Activated B cell treated with CpG ODN at 0.5 μM for 24 hours (primary cell): ENCODE measurements at regions not wholly inside any gene's neighbourhood (a gene's known extent, or its start where the extent isn't known, plus 50 kb on each side); places are given as distances from the start of the nearest gene placed in this dataset.

Experiments
- ATAC-seq: fragments of 200-7000 bp; cut with Tn5 transposase; one replicate; pipeline ENCODE4 v1.10.0; 2021; ENCODE audit warnings: low read depth, mild to moderate bottlenecking, moderate library complexity
- CTCF ChIA-PET: fragments of 350-600 bp; sonication (Branson Sonifier 250); formaldehyde crosslinking; loops from one replicate; lab custom pipeline; 2021; ENCODE audit warnings: antibody characterized with exemption; lab: Charles Lee
- POLR2A ChIA-PET: fragments of 350-600 bp; sonication (Branson Sonifier 250); formaldehyde crosslinking; loops from one replicate; lab custom pipeline; 2021; ENCODE audit warnings: antibody characterized with exemption; lab: Charles Lee
- DNase-seq: peaks from one replicate; pipeline ENCODE4 v3.0.0; 2022
- H3K27ac Mint-ChIP-seq: one replicate; pipeline ENCODE4 v1.8.0; 2020; ENCODE audit warnings: mixed read lengths
- H3K27me3 Mint-ChIP-seq: one replicate; pipeline ENCODE4 v1.8.0; 2021; ENCODE audit warnings: mixed read lengths
- H3K36me3 Mint-ChIP-seq: one replicate; pipeline ENCODE4 v1.8.0; 2021; ENCODE audit warnings: low read depth, mixed read lengths
- H3K4me1 Mint-ChIP-seq: one replicate; pipeline ENCODE4 v1.8.0; 2021; ENCODE audit warnings: mixed read lengths
- H3K4me3 Mint-ChIP-seq: one replicate; pipeline ENCODE4 v1.8.0; 2020; ENCODE audit warnings: mild to moderate bottlenecking, mixed read lengths
- H3K9me3 Mint-ChIP-seq: one replicate; pipeline ENCODE4 v1.8.0; 2020; ENCODE audit warnings: mixed read lengths
- intact Hi-C: fragments of 100-400 bp; cut with micrococcal nuclease; formaldehyde crosslinking; loops from one replicate; pipeline ENCODE4 v1.15.1; 2024
- TF ChIP-seq, protein P1 (sequence below): fragments of 200-600 bp; IDR thresholded peaks from one replicate; pipeline ENCODE4 v1.8.0; 2022; ENCODE audit warnings: antibody characterized with exemption, mild to moderate bottlenecking

DNA sequence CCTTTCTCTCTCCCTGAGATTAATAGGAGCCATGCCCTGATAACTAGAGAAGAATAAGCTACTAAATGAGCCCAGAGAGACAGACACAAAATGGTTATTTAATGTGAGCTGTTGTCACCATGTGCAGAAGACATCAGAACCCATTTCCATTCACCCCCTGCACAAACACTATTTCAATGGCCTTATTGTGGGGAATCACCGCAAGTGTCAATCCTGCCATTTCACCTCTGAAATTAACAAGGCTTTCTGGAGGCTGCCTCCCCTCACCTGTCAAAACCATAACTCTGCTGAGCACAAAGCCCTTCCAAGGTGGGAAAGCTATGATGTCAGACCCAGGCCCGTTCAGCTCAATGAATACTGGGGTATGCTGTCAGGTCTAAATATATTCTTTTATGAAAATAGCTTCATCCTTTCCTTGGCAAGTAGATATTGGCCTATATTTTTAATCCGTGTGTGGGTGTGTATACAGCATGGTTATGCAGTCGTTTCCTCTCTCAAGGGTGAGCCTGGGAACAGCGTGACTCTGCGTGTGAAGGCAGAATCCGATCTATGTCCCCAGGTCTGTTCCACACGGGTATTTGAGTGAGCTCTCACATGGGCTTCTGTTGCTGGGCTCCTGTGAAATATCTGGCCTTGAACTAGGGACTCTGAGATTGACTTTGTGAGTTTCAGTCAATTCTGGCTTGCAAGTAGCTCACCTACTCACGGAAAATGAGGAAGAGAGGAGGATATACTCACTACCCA lies 266.3 kb downstream of the FBXW7 start:
- no peak for DNase-seq
- Mint-ChIP-seq H3K4me3 (no peak overlapping the region), H3K4me1 (no peaks in the 10 kb centered on the region), H3K27ac (no peak overlapping the region), H3K9me3 (no peaks in the 10 kb centered on the region), H3K36me3 (no peaks in the 10 kb centered on the region), H3K27me3 (peaks cover 7% of the 10 kb centered on the region)
- ChIA-PET POLR2A (interaction anchor here (0.6 kb wide), 1 partner anchor 366 kb away, joined by 12 read pairs; no protein-coding TSS in a partner anchor), CTCF (no interaction called here)
- ATAC-seq = no peak
- TF ChIP-seq, protein P1, sequence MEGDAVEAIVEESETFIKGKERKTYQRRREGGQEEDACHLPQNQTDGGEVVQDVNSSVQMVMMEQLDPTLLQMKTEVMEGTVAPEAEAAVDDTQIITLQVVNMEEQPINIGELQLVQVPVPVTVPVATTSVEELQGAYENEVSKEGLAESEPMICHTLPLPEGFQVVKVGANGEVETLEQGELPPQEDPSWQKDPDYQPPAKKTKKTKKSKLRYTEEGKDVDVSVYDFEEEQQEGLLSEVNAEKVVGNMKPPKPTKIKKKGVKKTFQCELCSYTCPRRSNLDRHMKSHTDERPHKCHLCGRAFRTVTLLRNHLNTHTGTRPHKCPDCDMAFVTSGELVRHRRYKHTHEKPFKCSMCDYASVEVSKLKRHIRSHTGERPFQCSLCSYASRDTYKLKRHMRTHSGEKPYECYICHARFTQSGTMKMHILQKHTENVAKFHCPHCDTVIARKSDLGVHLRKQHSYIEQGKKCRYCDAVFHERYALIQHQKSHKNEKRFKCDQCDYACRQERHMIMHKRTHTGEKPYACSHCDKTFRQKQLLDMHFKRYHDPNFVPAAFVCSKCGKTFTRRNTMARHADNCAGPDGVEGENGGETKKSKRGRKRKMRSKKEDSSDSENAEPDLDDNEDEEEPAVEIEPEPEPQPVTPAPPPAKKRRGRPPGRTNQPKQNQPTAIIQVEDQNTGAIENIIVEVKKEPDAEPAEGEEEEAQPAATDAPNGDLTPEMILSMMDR = no peak
- intact Hi-C loops = no loop called here

GRCh38 chr4:152267811-152268210 lies 268.1 kb downstream of the FBXW7 start:
- POLR2A ChIA-PET = no interaction called here
- H3K4me3 Mint-ChIP-seq = no peak overlapping the region
- no peak for ATAC-seq

GRCh38 chr4:152266831-152267480 lies 268.9 kb downstream of the FBXW7 start:
- peaks cover 3% of the 10 kb centered on the region for H3K9me3 Mint-ChIP-seq
- H3K27ac Mint-ChIP-seq = no peak overlapping the region
- H3K27me3 Mint-ChIP-seq = peaks cover 7% of the 10 kb centered on the region
- ATAC-seq (no peak), DNase-seq (no peak)
- TF ChIP-seq, protein P1 = no peak
- H3K4me1 Mint-ChIP-seq = no peaks in the 10 kb centered on the region
- intact Hi-C loops = no loop called here
- ChIA-PET CTCF (no interaction called here), POLR2A (no interaction called here)
- H3K36me3 Mint-ChIP-seq = no peaks in the 10 kb centered on the region
- no peak overlapping the region for H3K4me3 Mint-ChIP-seq

More at GRCh38 chr4:152267811-152268210, 268.1 kb downstream of the FBXW7 start:
- Mint-ChIP-seq H3K9me3 (peaks cover 2% of the 10 kb centered on the region), H3K27ac (no peak overlapping the region), H3K4me1 (no peaks in the 10 kb centered on the region), H3K27me3 (peaks cover 7% of the 10 kb centered on the region), H3K36me3 (no peaks in the 10 kb centered on the region)
- TF ChIP-seq, protein P1 = no peak
- CTCF ChIA-PET = no interaction called here
- intact Hi-C loops = no loop called here
- DNase-seq = no peak

DNA sequence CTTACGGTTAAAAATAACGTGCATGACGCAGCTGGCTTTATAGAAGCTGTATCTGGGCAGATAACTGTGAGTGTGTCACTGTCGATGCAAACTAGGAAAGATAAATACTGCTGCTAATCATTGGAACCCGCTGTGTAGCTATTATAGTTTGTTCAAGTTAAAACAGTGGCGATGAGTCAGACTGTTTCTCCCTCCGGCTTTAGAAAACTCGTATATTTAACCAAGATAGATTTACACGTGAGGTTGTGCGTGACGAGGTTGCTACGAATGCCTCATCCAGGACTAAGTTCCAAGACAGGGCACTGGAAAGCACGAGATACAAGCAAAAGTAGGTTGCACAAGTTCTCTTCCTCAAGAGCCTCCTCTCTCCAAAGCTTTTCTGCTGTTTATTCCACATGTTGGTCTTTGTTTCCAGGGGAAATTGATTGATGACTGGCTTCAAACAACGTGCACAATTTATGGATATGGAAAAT lies 270.7 kb downstream of the FBXW7 start:
- CTCF ChIA-PET = no interaction called here
- H3K4me1 Mint-ChIP-seq = no peaks in the 10 kb centered on the region
- ATAC-seq (no peak), DNase-seq (no peak)
- H3K4me3 Mint-ChIP-seq = no peak overlapping the region
- H3K9me3 Mint-ChIP-seq = peaks cover 5% of the 10 kb centered on the region
- H3K27ac Mint-ChIP-seq = no peak overlapping the region
- H3K36me3 Mint-ChIP-seq = no peaks in the 10 kb centered on the region
- intact Hi-C loops = no loop called here
- peaks cover 7% of the 10 kb centered on the region for H3K27me3 Mint-ChIP-seq
- POLR2A ChIA-PET = no interaction called here
- TF ChIP-seq, protein P1 = no peak

GRCh38 chr4:152264106-152264505 lies 271.8 kb downstream of the FBXW7 start:
- intact Hi-C loops = no loop called here
- no peaks in the 10 kb centered on the region for H3K4me1 Mint-ChIP-seq
- POLR2A ChIA-PET = interaction anchor here (0.6 kb wide), 1 partner anchor 132 kb away, joined by 4 read pairs; no protein-coding TSS in a partner anchor
- TF ChIP-seq, protein P1 = no peak
- H3K27me3 Mint-ChIP-seq = peaks cover 11% of the 10 kb centered on the region
- CTCF ChIA-PET = no interaction called here
- no peak overlapping the region for H3K4me3 Mint-ChIP-seq
- no peak for DNase-seq
- no peaks in the 10 kb centered on the region for H3K36me3 Mint-ChIP-seq
- H3K27ac Mint-ChIP-seq = no peak overlapping the region
- H3K9me3 Mint-ChIP-seq = peaks cover 11% of the 10 kb centered on the region
- ATAC-seq = no peak
